ENCODE measurements at regions not wholly inside any gene's neighbourhood (a gene's known extent, or its start where the extent isn't known, plus 50 kb on each side); places are given as distances from the start of the nearest gene placed in this dataset.

DNA sequence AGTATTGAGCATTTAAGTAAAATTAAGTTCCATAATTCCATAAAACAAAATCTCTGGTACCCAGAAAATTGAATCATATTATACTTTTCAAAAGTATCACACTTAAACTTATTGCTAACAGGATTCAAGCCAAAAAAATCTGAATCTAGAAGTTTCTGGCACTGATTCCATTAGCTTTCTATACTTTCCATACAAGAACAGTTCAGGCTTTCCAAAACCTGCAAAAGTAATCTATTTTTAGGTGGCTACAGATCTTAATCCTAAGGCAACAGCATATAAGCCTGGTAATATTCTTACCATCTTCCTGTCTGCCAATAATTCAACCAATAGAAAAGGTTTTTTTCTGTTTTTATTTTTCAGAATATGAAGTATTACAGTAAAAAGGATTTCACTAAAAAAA lies 185.0 kb downstream of the CRPPA start:
- H3K27ac ChIP-seq (ENCODE audit: low read depth in 1 of 2, low read length in 1 of 2): no peak overlapping the region
- TF ChIP-seq, protein P1, sequence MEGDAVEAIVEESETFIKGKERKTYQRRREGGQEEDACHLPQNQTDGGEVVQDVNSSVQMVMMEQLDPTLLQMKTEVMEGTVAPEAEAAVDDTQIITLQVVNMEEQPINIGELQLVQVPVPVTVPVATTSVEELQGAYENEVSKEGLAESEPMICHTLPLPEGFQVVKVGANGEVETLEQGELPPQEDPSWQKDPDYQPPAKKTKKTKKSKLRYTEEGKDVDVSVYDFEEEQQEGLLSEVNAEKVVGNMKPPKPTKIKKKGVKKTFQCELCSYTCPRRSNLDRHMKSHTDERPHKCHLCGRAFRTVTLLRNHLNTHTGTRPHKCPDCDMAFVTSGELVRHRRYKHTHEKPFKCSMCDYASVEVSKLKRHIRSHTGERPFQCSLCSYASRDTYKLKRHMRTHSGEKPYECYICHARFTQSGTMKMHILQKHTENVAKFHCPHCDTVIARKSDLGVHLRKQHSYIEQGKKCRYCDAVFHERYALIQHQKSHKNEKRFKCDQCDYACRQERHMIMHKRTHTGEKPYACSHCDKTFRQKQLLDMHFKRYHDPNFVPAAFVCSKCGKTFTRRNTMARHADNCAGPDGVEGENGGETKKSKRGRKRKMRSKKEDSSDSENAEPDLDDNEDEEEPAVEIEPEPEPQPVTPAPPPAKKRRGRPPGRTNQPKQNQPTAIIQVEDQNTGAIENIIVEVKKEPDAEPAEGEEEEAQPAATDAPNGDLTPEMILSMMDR (IDR thresholded peaks at IDR 0.05; ENCODE audit: control extremely low read depth, extremely low read depth): no peak
- H3K27me3 ChIP-seq (ENCODE audit: control insufficient read depth in 3 of 3, insufficient read depth in 3 of 3, low read length in 2 of 3): no peaks in the 10 kb centered on the region
- H3K36me3 ChIP-seq (ENCODE audit: control insufficient read depth in 4 of 4, insufficient read depth in 4 of 4, low read length in 4 of 4): no peaks in the 10 kb centered on the region
- peaks cover 0 to 6% (median 0%) of the 10 kb centered on the region in 4 donors for H3K9me3 ChIP-seq (ENCODE audit: control insufficient read depth in 4 of 4, insufficient read depth in 3 of 4, low read length in 3 of 4)
- ATAC-seq (ENCODE audit: insufficient read depth, low FRiP score) (no peak), DNase-seq (no peak)
- H3K4me1 ChIP-seq (ENCODE audit: control insufficient read depth in 5 of 5, insufficient read depth in 5 of 5, low read length in 5 of 5): peaks cover 0 to 8% (median 0%) of the 10 kb centered on the region in 5 donors
- H3K4me3 ChIP-seq: no peak overlapping the region
- H3K9ac ChIP-seq (ENCODE audit: insufficient read depth in 1 of 2, low read length in 2 of 2): no peak overlapping the region

DNA sequence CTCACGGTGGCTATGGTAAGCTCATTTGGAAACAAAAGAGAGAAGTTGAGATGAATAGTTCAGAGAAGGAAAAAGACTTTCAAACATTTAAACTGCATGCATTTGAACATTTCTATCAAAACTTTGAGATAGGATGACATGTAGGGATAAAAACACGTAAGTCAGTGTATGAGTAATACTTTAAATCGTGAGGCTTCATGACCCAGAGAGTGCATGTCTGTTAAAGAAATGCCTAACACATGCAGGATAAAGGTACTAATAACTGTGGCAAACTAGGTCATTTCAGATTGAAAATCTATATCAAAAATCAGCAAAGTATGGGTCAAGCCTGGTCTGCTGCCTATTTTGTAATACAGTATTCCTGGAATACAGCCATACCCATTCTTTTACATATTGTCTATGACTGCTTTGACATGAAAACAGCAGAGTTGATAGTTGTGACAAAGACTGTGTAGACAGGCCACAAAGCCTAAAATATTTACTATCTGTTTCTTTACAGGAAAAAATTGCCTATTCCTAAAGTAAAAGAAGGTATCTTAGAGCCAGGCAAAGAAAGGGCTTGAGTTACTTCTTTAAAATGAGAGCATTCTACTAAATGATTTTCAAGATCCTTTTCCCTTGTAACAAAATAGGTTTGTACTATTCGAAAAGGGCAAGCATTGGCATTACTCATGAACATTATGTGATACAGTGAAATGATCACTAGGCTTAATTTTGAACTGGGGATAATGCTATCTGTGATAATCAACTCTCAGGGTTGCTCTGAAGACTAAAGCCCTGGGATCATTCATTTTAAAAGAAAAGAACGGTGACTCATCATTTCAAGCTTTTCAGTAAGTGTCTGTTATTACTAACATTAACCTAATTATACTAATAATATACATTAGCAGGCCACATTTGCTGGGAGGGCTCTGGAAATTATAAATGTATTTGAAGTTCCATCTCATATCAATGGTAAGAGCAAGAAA lies 185.9 kb downstream of the CRPPA start:
- Histone ChIP-seq H3K27ac (ENCODE audit: low read depth in 1 of 2, low read length in 1 of 2) (no peak overlapping the region), H3K9me3 (ENCODE audit: control insufficient read depth in 4 of 4, insufficient read depth in 3 of 4, low read length in 3 of 4) (peaks cover 3 to 9% (median 5%) of the 10 kb centered on the region in 4 donors), H3K4me3 (no peak overlapping the region), H3K9ac (ENCODE audit: insufficient read depth in 1 of 2, low read length in 2 of 2) (no peak overlapping the region), H3K4me1 (ENCODE audit: control insufficient read depth in 5 of 5, insufficient read depth in 5 of 5, low read length in 5 of 5) (peaks cover 0 to 8% (median 0%) of the 10 kb centered on the region in 5 donors), H3K27me3 (ENCODE audit: control insufficient read depth in 3 of 3, insufficient read depth in 3 of 3, low read length in 2 of 3) (no peaks in the 10 kb centered on the region), H3K36me3 (ENCODE audit: control insufficient read depth in 4 of 4, insufficient read depth in 4 of 4, low read length in 4 of 4) (peaks cover 0 to 9% (median 0%) of the 10 kb centered on the region in 4 donors)
- 90% methylated on average over 5 of the region's 5 CpGs for WGBS, 2 donors
- TF ChIP-seq, protein P1 (IDR thresholded peaks at IDR 0.05; ENCODE audit: control extremely low read depth, extremely low read depth): no peak
- DNase-seq: no peak
- ATAC-seq (ENCODE audit: insufficient read depth, low FRiP score): no peak

DNA sequence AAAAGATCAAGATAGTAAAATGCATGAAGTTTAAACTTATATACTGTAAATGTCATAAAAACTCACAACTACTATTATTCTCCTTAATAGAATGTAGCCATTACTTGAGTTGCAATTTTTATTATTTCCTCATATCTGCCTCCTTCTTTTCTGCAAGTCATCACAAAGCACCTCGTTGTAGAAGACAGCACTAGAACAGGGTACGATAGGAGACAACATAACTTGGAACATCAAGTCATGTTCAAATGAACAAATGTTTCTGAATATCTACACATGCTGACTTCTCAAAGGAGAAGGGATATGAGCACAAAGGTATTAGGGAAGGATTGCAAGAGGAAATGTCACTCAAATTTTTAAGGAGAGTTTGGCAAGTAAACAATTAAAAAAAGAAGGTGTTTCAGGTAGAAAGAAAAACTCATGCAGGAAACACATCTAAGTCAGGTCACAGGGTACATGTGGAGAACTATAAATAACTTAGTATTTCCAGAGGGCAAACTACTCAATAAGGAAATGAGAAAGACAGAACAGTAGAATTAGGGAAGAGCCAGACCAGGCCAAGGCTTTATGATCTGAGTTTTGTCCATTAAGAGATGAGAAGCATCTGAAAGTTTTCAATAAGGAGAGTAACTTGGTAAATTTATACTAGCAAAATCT lies 186.7 kb downstream of the CRPPA start:
- no peak overlapping the region for H3K4me3 ChIP-seq
- H3K4me1 ChIP-seq (ENCODE audit: control insufficient read depth in 5 of 5, insufficient read depth in 5 of 5, low read length in 5 of 5): peaks cover 0 to 8% (median 0%) of the 10 kb centered on the region in 5 donors
- peaks cover 0 to 10% (median 0%) of the 10 kb centered on the region in 4 donors for H3K36me3 ChIP-seq (ENCODE audit: control insufficient read depth in 4 of 4, insufficient read depth in 4 of 4, low read length in 4 of 4)
- H3K27ac ChIP-seq (ENCODE audit: low read depth in 1 of 2, low read length in 1 of 2): no peak overlapping the region
- peak in 2 of 3 donors; percentile 30 to 56 for DNase-seq
- H3K9ac ChIP-seq (ENCODE audit: insufficient read depth in 1 of 2, low read length in 2 of 2): no peak overlapping the region
- TF ChIP-seq, protein P1 (IDR thresholded peaks at IDR 0.05; ENCODE audit: control extremely low read depth, extremely low read depth): no peak
- no peak for ATAC-seq (ENCODE audit: insufficient read depth, low FRiP score)
- peaks cover 4 to 16% (median 7%) of the 10 kb centered on the region in 4 donors for H3K9me3 ChIP-seq (ENCODE audit: control insufficient read depth in 4 of 4, insufficient read depth in 3 of 4, low read length in 3 of 4)
- WGBS, 2 donors: 64 to 67% methylated on average over 2 of the region's 2 CpGs
- H3K27me3 ChIP-seq (ENCODE audit: control insufficient read depth in 3 of 3, insufficient read depth in 3 of 3, low read length in 2 of 3): no peaks in the 10 kb centered on the region
